RKO (cell line): ENCODE measurements at regions not wholly inside any gene's neighbourhood (a gene's known extent, or its start where the extent isn't known, plus 50 kb on each side); places are given as distances from the start of the nearest gene placed in this dataset.

ENCODE experiments used
- DNase-seq: peaks from one replicate; pipeline ENCODE4 v3.0.0-alpha.2; 2016; ENCODE audit warnings: low spot score

DNA sequence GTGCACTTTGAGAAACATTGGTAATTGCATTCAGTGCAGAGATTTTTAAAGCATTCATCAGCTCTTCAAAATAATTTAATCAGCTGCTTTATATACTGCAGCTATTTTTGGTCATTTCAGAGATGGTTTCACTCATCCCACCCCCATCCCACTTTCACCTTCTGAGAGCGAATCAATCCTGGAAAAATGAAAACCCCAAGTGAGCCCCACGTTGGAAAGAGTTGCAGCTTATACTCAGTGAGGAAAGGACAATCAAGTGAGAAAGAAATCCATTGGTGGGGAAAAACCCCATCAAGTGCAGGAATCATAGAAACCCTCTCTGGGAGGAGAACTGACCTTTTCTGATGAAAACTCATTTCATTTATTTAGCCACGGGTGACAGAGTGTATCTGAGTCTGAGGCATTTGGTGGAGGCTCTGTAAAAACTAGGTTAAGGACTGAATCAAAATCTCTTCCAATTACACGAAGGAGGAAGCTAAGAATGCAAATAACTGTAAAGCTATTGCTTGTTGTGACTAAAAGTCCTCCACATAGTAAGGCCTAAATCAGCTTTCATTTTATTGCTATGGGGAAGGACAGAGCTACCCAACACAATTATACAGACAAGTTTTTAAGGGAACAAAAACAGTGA, 240.4 kb upstream of the PGRMC2 start:
- DNase-seq, result no peak

DNA sequence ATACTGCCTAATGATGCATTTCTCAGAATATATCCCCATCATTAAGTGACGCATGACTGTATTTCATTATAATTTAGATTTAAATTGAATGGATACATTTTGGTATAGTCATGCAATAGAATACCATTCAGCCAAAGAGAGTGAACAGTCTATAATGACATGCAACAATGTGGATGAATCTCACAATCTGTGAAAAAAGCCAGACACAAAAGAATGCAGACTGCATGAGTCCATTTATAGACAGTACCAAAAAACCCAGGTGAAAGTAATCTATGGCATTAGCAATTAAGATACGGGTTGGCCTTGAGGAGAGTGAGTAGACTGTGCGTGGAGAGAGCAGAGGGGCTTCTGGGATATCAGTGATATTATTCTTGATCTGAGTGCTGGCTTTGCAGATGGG, 239.7 kb upstream of the PGRMC2 start:
- DNase-seq, result no peak

DNA sequence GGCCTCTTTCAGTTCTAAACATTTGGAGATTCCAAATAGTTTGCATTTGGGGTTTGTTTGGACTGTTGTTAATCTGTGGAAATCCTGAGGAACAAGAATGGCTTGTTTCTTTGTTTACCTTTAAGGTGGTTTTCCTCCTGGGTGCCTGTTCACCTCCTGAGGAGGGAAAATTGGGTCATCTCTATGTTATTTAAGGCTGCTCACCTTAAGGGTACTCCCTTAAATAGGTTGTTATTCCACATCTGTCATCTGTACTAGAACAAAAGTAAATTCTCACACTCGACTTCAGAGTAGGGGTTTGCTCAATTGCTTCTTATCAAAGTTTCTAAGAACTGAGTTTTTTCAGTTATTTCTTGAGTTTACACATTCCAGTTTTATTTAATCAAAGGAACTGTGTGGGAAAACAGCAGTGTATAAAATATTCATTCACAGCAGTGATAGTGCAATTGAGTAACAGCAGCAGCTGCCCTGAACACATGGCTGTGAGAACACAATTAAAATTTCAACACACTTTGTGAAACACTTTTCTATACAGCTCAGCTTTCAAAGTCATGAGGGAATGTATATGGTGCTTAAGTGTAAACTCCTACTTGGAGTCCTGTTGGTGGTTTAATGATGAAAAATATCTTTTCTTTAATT, 238.5 kb upstream of the PGRMC2 start:
- DNase-seq, result no peak

DNA sequence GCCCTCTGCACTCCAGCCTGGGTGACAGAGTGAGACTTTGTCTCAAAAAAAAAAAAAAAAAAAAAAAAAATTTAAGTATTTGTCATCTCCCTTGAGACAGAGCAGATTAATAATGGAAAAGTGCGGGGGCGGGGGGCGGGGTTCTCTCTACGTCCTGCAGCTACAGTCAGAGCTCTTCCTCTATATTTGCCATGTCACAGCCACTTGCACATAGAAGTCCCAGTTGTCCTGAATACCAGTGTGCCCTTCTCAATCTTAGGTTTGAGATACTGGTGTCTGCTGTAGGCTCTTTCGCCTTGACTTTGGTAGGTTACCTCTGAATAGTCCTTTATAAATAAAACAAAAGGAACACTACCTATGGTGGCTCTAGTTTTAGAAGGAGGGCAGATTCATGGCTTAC, 237.8 kb upstream of the PGRMC2 start:
- DNase-seq, result peak; percentile 62

DNA sequence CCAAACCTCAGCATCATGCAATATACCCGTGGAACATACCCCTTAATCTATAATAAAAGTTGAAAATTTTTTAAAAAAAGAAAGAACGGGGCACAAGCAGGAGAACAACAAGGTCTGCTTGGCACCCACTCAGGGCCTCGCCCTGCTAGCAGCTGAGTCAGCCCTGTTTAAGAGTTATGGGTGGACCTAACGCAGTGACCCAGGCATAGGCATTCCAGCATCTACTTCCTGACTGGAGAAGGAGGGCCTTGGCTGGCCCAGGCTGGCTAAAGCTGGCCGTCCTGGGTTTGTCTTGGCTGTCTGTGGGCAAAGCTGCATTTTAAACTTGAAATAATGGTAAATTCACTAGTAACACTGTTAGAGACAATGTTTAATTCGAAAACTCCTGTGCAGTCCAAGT, 236.7 kb upstream of the PGRMC2 start:
- DNase-seq, result peak; percentile 35

DNA sequence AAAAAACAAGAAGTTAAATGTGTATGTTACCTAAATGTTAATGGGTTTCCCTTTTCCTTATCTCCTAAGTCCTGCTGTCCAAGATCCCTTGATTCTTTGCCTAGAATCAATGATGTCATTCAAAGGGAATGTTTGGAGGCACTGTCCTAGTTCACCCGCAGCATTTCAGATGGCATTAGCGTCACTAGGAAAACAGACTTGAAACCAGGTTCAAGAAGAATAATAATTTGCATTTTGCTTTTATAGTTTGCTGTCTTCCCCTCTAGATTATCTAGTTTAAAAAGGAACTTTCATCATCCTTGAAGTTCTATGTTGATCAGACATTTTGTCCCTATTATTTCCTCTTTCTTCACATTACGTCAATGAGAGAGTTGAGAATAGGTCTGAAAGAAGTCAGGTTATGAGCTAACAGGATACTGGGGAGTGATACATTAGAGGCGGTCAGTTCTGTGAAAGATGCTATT, 234.1 kb upstream of the PGRMC2 start:
- DNase-seq, result no peak

DNA sequence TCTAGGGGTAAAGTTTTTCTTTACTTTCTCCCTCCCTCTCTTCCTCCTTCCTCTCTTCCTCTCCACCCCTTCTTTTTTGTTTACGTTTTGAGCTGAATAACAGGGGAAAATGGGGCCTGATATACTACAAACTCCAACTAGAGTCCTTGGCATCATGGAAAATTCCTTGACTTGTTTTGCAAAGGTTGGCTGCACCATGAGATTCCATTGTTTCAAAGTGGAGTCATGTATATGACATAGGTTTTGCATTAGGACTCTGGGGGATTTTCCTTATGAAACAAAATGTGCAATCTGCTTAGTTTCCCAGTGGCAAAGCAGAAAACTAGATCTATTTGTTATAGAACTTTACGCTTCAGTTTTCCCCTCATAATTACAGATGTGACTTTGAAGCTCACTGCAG, 233.5 kb upstream of the PGRMC2 start:
- no peak for DNase-seq

DNA sequence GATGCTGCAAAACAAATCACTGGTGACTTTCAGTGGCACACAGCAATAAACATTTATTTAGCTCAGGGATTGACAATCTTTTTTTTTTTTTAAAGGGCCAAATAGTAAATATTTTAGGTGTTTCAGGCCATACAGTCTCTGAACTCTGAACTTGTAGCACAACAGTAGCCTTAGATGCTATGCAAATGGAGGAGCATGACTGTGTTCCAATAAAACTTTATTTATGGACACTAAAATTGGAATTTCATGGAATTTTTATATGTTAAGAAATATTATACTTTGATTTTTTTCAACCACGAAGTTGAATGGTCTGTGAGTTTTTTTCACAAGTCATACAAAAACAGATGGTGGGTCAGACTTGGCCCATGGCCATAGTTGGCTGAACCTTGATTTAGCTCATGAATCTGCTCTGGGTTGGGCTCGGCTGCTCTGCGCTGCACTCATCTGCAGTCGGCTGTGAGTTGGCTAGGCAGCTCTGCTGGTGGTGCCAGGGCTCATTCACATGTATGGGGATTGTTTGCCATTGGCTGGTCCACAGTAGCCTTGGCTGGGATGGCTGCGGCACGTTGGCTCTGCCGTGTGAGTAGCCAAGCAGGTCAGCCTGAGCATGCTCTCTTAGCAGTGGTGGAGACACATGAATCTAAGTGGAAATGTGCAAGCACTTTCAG, 231.7 kb upstream of the PGRMC2 start:
- DNase-seq, result no peak

DNA sequence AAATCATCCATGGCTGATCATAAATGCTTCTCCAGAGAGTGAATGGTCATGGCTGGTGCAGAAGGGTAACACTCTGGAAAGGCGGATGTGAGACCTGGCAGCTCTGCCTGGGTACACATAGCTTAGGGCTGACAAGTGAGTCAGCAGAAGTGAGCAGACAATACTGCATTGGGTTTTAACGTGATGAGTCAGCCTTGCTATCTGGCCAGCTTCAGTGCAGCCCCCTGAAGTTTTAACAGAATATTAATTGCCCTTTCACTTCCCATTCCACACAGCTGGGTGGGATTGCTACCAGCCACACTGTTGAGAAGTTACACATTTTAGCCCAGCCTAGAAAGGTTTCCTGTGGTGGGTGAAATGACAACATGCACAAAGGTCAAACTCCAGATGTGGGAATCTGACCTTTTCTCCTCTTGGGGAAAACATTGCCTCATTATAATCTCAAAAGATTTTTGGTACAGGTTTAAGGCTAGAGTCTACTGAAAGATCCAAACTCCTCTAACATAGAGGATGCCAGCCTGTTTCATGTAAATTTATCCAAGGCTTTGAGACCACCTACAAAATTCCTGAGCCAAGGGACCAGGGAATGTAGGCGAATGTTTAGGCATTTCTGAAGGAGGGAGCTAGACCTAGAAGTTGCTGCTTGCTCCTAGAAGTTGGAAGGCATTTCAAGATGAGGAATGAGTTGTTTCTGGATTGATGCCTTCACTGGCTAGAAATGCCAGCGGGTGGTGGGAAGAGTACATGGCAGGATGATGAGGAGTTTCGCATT, 230.3 kb upstream of the PGRMC2 start:
- peak; percentile 89 for DNase-seq

DNA sequence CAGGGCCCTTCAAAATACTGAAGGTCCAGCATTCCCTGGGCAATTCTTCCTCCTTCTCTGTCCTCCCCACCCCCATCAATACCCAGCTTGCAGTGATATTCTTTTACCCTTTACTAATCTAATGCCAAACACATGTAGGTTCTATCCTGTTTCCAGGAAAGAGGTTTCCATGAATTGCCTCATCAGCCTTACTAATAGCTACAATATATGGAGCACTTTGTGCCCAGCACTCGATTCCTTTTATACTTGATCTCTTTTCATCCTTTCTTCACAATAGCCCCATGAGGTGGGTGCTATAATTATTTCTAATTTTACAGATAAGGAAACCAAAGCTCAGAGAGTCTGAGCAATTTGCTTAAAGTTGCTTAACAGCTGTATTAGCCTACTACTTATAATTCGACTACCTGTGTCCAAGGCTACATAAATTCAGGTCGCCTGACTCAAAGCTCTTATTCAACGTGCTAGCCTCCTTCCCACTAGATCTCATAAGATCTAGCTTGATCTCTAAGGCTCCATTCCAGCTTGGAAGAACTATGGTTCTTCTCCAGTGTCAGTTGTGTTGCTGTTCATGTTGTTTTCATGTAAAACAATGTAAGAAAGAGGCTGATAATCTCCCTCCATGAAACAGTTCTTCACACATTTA, 229.6 kb upstream of the PGRMC2 start:
- DNase-seq, result no peak

DNA sequence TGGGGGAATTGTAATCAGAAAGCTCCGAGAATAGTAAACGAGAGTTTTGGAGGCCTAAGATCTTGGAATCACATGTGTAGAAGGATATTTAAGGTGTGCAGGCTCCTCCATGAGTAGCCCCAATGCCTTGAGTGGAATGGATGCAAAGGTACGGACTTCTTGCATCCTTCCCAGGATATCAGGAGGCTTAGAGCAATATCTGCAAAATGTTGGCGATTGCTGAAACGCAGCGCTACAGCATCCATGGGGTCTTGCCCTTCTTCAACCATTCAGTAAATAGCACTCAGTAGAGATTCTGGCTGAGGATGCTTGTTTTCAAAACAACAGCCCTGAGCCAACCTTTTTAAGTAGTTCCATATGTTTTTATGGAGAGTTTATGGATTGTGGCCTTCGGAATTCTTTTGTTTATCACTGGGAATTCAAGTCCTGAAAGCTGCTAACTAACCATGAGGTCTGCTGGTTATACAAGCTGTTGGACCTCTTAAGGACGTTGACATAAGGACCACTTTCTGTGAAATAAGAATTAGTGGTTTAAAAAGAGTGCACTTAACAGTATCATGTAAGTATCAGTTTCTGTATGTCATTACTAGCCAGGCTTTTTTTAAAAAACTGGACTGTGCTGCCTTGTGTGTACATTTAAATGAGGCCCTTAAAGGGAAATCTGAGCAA, 228.8 kb upstream of the PGRMC2 start:
- no peak for DNase-seq

DNA sequence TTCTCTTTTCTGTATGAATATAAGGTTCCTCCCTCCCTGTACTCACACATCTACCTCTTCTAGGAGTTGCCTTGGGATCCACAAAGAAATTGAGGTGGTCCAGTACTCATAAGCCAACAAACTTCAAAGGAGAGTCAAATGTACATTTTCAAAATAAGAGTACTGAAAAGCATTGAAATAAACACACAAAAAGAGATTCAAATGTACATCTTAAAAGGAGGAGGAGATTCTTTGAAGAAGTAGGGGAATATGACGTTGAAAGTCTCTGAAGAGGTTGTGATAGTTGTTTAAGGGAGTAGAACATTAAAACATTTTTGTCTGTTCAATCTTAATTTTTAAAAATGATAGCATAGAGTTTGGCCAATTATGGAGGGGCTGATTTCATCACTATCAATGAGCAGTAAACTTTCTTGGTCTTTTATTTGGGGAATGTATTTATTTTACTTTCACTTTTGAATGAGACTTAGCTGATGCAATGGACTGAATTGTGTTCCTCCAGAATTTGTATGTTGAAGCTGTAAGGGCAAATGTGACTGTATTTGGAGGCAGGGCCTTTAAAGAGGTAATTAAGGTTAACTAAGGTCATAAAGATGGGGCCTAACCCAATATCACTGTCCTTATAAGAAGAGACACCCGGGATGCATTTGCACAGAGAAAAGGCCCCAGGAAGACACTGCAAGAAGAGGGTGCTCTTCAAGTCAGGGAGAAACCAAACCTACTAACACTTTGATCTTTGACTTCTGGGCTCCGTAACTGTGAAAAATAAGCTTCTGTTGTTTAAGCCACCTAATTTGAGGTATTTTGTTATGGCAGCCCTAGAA, 226.3 kb upstream of the PGRMC2 start:
- no peak for DNase-seq

DNA sequence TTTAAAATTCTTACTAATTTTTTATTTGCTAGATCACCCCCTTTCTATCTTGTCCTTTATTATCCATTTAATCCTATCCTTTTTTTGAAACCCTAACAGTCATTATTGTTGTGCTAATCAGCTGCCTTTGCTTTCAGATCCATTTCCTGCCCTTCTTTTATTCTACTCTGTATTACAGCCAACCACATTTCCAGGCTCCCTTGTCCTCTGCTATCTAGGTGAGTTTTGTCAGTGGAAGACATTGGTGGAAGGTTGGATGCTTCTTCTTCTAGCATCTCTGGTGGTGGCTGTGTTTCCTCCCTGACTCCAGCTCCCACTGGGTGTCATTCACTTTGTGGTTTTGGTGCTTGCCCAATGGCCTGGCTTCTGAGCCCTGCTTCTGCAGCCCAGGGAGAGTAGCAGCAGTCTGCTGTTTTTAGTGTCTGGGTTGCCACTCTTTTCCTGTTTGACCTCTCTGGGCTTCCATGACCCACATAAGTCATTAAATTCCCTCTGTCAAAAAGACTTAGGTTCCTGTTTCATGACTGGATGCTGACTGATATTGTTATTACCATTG, 225.2 kb upstream of the PGRMC2 start:
- no peak for DNase-seq

DNA sequence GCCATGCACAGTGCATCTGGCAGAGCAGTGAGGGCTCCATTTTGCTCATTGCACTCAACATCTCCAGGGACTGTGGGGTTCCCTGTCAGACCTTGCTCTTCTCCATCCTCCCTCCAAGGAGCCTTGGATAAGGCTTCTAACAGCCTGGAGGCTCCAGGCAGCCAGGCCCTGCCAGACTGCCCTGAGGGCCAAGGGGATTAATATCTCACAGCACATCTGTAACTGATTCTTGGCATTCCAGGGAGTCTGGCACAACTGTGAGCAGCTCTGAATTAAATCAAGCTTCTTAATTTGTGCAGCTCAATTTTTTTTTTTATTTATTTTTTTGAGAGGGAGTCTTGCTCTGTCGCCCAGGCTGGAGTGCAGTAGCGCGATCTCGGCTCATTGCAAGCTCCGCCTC, 224.5 kb upstream of the PGRMC2 start:
- no peak for DNase-seq

DNA sequence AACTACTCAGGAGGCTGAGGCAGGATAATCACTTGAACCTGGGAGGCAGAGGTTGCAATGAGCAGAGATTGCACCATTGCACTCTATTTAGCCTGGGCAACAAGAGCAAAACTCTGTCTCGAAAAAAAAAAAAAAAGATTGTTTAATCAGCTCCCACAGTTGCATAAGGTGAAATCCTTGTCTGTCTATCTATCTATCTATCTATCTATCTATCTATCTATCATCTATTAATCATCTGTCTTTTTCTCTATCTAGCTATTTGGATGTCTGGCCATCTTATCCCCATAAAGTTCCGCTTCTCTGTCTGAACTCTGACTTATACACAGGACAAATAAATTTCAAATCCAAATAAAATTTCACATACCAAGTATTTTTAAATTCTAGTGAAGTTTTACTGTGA, 223.2 kb upstream of the PGRMC2 start:
- DNase-seq, result no peak

DNA sequence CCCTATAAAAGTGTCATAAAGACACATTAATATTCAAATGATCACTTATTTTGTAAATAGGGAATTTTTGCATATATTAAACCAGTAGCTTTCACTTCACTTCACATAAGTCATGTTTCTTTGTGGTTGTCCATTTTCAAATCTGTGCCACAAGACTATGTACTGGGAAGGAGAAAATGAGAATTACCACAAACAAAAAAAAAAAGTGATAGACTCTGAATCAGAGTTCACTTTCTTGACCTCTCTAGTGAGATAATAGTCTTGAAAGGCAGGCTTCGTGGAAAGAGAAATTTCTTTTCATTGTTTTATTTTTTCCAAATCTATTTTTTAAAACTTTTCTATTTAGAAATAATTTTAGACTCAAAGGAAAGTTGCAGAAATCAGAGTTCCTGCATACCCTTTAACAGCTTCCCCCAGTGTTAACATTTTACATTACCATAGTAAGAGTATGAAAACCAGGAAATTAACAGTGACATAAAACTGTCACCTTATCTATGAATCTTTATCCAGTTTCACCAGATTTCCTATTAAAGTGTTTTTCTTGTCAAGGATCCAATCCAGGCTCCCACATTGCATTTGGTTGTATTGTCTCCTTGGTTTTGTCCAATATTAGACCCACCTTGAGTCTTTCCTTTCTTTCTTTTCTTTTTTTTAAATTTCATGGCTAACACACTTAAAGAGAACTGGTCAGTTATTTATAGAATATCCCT, 215.4 kb upstream of the PGRMC2 start:
- DNase-seq, result no peak

DNA sequence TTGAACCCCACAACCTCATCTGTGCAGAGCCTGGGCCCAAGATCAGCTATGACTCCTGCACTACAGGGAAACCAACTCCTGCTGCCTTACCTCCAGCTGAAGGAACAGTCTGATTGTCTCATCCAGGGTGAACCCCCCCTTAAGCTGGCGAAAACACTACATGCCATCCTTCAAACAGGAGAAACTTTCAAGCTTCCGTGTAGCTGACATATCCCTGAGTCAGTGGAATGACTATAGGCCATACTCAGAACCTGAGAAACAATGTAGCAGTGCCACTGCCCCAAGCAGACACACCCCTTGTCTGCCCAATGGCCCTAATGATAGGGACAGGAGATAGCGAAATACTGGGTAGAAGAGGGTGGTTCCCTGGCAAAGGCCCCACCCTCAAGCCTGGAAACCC, 213.6 kb upstream of the PGRMC2 start:
- DNase-seq, result peak; percentile 24

DNA sequence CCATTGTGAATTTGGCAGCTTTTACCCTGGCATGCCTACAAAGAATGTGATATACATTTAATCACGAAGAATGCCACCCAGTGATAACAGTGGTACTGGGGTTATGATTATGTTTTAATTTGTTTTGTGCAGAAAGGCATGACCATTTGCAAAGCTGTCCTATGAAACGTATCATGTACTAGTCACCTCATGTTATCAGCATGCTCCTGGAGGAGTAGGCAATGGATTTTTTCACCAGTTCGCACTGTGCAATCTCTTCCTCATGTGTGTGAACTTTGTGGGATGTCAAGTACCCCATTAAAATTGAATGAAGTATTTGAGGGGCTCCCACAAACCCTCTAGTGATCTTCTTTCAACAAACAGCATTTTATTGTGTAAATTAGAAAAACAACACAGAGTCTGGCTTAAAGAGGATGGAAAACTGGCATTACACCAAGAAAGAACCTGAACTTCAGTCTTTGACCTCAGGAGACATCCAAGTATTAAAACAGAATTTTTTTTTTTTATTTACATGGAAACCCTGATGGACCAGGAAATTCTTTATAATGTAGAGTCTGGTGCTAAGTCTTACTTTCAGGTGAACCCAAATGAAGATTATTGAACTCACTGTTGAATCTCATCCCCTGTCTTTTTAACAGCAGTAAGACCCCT, 200.6 kb upstream of the PGRMC2 start:
- no peak for DNase-seq

DNA sequence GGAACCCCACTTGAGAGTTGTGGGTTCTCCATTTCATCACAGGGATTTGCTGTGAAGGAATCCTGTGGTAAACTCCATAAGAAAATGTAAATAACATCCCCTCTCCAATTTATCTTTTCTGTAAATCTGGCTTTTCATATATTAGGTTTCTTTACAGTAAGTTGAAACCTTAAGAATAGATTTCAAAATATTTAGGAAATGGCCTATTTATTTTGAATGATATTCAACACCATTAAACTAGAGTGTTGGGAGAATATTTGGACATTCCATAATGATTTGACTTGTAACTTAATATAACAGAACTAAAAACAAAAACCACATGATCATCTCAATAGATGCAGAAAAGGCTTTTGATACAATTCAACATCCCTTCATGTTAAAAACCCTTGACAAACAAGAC, 197.3 kb upstream of the PGRMC2 start:
- DNase-seq, result no peak
